Memory B cell (primary cell): ENCODE measurements at regions not wholly inside any gene's neighbourhood (a gene's known extent, or its start where the extent isn't known, plus 50 kb on each side); places are given as distances from the start of the nearest gene placed in this dataset.
A peak's percentile ranks its signal among the peaks of the same experiment; 100 is the strongest.
"Not testable (repeated sequence)": the region's sequence is repeated elsewhere in the genome, so short reads cannot be mapped to it uniquely, and the experiment has no call there.

ENCODE experiments used
- ATAC-seq: fragments of 150-1000 bp; cut with Tn5 transposase; 2 replicates; pipeline ENCODE4 v1.10.0; 2021; ENCODE audit warnings: low read depth, mild to moderate bottlenecking, moderate library complexity
- DNase-seq, 2 donors: peaks; one replicate each; pipeline ENCODE4 v3.0.0; 2022; ENCODE audit warnings: low spot score in 2 of 2
- H3K27ac Mint-ChIP-seq: one replicate; pipeline ENCODE4 v1.8.0; 2022; ENCODE audit warnings: mild to moderate bottlenecking, moderate library complexity, mixed read lengths
- H3K27me3 Mint-ChIP-seq: one replicate; pipeline ENCODE4 v1.8.0; 2022; ENCODE audit warnings: mixed read lengths
- H3K36me3 Mint-ChIP-seq: one replicate; pipeline ENCODE4 v1.8.0; 2022; ENCODE audit warnings: mild to moderate bottlenecking, mixed read lengths
- H3K4me1 Mint-ChIP-seq: one replicate; pipeline ENCODE4 v1.8.0; 2022; ENCODE audit warnings: mixed read lengths
- H3K4me3 Mint-ChIP-seq: one replicate; pipeline ENCODE4 v1.8.0; 2022; ENCODE audit warnings: mild to moderate bottlenecking, moderate library complexity, mixed read lengths
- H3K9me3 Mint-ChIP-seq: one replicate; pipeline ENCODE4 v1.8.0; 2022; ENCODE audit warnings: mixed read lengths

DNA sequence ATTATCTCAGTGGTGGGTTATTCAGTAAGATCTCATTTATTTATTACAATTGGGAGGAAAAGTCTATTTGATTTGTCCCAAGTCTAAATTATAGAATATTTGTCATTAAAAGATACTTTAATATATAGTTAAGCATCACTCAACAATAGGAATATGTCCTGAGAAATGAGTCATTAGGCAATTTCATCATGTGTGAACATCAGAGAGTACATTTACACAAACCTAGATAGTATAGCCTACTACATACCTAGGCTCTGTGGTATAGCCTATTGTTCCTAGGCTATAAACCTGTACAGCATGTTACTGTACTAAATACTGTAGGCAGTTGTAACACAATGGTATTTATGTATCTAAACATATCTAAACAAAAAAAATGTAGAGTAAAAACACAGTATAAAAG lies 135.0 kb upstream of the RASA1 start:
- no peak for DNase-seq
- Mint-ChIP-seq H3K36me3 (peaks cover 2% of the 10 kb centered on the region), H3K27ac (no peak overlapping the region), H3K4me1 (peaks cover 9% of the 10 kb centered on the region), H3K9me3 (peaks cover 5% of the 10 kb centered on the region), H3K4me3 (no peak overlapping the region), H3K27me3 (no peaks in the 10 kb centered on the region)
- no peak for ATAC-seq

DNA sequence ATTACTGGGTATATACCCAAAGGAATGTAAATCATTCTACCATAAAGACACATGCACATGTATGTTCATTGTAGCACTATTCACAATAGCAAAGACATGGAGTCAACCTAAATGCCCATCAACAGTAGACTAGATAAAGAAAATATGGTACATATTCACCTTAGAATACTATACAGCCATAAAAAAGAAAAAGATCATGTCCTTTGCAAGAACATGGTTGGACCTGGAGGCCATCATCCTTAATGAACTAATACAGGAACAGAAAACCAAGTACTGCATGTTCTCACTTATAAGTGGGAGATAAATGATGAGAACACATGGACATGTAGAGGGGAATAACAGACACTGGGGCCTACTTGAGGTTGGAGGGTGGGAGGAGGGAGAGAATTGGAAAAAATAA lies 133.2 kb upstream of the RASA1 start:
- not testable (repeated sequence) for H3K27ac Mint-ChIP-seq, ATAC-seq, H3K36me3 Mint-ChIP-seq, DNase-seq, H3K27me3 Mint-ChIP-seq, H3K4me3 Mint-ChIP-seq, H3K9me3 Mint-ChIP-seq
- H3K4me1 Mint-ChIP-seq, result peaks cover 13% of the 10 kb centered on the region

DNA sequence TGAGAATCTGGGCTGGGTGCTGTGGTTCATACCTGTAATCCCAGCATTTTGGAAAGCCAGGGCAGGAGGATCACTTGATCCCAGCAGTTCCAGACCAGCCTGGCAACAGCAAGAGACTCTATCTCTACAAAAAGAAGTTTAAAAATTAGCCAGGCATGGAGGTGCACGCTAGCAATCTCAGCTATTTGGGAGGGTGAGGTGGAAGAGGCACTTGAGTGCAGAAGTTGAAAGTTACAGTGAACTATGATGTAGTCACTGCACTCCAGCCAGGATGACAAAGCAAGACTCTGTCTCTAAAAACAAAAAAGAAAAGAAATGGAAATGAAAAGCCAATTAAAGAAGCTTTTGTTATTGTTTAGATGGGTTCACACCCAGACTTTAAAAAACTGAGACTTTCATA lies 131.6 kb upstream of the RASA1 start:
- Mint-ChIP-seq H3K4me1 (peaks cover 18% of the 10 kb centered on the region), H3K27ac (no peak overlapping the region), H3K27me3 (no peaks in the 10 kb centered on the region), H3K36me3 (peaks cover 2% of the 10 kb centered on the region), H3K4me3 (no peak overlapping the region), H3K9me3 (peaks cover 5% of the 10 kb centered on the region)
- no peak for ATAC-seq
- DNase-seq, result no peak

DNA sequence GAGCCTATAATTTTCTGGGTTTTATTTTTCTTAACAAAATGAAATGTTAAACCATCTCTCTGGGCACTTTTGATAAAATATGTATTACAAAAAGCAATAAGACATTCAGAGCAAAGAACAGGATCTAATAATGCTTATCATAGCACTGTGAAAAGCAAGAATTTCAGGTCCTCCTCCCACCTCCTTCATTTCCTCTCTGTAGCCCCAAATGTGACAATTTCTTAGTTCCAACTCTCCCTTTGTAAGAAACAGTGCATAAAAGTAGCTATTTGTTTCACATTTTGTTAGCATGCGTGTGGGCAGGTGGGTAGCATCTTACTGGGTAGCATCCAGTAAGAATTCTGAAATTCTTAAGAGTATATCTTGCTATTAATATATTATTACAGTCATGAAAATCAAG lies 130.9 kb upstream of the RASA1 start:
- Mint-ChIP-seq H3K9me3 (peaks cover 5% of the 10 kb centered on the region), H3K4me1 (peaks cover 18% of the 10 kb centered on the region), H3K36me3 (peaks cover 2% of the 10 kb centered on the region), H3K27ac (no peak overlapping the region), H3K4me3 (no peak overlapping the region), H3K27me3 (no peaks in the 10 kb centered on the region)
- no peak for ATAC-seq
- no peak for DNase-seq

DNA sequence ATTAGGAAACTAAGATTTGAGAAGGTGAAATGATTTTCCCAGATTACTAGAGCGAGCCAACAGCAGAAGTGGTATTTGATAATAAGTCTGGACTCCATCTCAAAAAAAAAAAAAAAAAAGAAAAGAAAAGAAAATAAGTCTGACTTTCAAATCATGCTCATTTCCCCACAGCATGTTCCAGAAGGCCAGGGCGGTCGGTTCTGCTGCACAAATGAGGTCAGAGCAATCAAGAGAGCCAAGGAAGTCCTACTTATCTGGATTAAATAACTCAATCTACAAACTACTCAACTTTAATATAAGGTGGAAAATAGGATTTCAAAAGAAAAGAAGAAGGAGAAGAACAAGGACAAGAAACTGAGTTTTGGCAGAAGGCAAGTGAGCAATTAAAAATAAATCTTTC lies 130.4 kb upstream of the RASA1 start:
- DNase-seq (no peak), ATAC-seq (no peak)
- H3K4me3 Mint-ChIP-seq, result no peak overlapping the region
- peaks cover 18% of the 10 kb centered on the region for H3K4me1 Mint-ChIP-seq
- peaks cover 2% of the 10 kb centered on the region for H3K36me3 Mint-ChIP-seq
- no peaks in the 10 kb centered on the region for H3K27me3 Mint-ChIP-seq
- H3K9me3 Mint-ChIP-seq, result peaks cover 5% of the 10 kb centered on the region
- no peak overlapping the region for H3K27ac Mint-ChIP-seq

DNA sequence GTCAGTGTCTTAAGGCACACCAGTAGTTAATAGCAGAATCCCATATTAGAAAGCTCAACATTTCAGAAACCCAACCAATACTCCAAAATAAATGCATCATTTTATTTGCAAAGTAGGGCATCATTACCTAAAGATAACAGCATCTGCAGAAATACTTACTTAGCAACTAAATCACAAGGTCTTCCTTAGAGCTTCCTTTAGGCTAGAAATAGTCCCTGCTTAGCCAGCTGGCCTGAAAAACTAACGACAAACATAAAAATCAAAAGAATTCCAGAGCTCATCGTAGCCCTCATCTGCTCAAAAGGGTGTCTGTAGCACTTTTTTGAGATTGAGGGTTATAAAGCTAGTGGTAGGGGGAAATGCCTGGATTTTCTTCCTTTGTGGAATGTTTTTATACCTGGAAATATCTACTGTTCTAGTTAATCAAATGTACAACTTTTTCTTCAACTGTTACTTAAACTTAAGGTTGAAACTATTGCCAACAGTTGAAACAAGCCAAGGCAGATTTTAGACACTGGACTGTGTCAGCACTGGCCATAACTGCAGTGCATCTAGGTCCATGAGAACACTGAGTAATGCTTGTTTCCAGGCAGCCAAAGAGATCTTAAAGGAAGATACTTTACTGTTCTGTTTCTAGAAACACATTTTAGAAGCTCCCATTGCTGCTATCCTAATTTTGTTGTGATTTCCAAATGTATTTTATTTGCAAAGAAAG lies 129.4 kb upstream of the RASA1 start:
- H3K27me3 Mint-ChIP-seq, result no peaks in the 10 kb centered on the region
- no peak overlapping the region for H3K27ac Mint-ChIP-seq
- peaks cover 21% of the 10 kb centered on the region for H3K4me1 Mint-ChIP-seq
- ATAC-seq (no peak), DNase-seq (no peak)
- peaks cover 2% of the 10 kb centered on the region for H3K36me3 Mint-ChIP-seq
- no peak overlapping the region for H3K4me3 Mint-ChIP-seq
- H3K9me3 Mint-ChIP-seq, result peaks cover 5% of the 10 kb centered on the region

DNA sequence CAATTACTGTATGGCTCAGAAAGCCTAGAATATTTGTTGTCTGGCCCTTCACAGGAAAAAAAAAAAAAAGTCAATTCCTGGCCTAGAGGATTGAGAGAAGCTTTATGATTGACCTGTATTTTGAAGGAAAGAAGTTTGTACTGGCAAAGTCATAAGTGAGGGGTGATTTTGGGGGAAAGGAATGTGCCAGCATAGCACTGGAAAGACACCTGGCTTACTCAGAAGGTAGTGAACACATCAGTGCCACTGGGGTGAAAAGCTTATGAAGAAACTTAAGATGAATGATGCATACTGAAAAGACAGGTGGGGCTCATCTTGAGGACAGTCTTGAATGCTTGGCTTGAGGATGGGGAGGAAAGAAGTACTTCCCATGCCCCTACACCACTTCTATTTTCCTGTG lies 127.9 kb upstream of the RASA1 start:
- peaks cover 21% of the 10 kb centered on the region for H3K4me1 Mint-ChIP-seq
- H3K27me3 Mint-ChIP-seq, result no peaks in the 10 kb centered on the region
- H3K9me3 Mint-ChIP-seq, result no peaks in the 10 kb centered on the region
- no peaks in the 10 kb centered on the region for H3K36me3 Mint-ChIP-seq
- DNase-seq (no peak), ATAC-seq (no peak)
- H3K27ac Mint-ChIP-seq, result peak overlapping the region; percentile 14
- H3K4me3 Mint-ChIP-seq, result no peak overlapping the region

DNA sequence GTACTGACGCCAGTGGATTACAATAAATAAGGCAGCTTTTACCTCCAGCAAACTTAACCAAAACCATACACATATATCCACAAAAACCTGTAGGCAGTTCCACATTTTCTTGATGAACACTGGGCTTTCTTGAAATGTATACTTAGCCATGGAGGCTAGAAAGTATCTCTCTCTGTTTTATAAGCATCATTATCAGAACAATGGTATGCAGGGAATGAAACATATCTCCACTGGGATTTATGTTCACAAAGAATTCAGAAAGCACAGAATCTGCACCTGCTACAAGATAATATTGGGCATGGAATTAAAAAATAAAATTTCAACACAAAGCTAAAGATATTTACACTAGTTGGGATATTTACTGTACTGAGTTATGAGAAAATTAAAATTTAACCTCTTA lies 126.1 kb upstream of the RASA1 start:
- Mint-ChIP-seq H3K27ac (no peak overlapping the region), H3K27me3 (no peaks in the 10 kb centered on the region), H3K36me3 (no peaks in the 10 kb centered on the region), H3K9me3 (no peaks in the 10 kb centered on the region), H3K4me3 (no peak overlapping the region), H3K4me1 (peaks cover 16% of the 10 kb centered on the region)
- no peak for ATAC-seq
- DNase-seq, result no peak

DNA sequence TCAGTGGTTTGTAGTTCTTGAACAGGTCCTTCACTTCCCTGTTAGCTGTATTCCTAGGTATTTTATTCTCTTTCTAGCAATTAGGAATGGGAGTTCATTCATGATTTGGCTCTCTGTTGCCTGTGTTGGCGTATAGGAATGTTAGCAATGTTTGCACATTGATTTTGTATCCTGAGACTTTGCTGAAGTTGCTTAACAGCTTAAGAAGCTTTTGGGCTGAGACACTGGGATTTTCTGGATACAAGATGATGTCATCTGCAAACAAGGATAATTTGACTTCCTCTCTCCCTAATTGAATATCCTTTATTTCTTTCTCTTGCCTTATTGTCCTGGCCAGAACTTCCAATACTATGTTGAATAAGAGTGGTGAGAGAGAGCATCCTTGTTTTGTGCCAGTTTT lies 121.8 kb upstream of the RASA1 start:
- not testable (repeated sequence) for H3K9me3 Mint-ChIP-seq, ATAC-seq, H3K27me3 Mint-ChIP-seq, H3K4me3 Mint-ChIP-seq, H3K36me3 Mint-ChIP-seq, H3K27ac Mint-ChIP-seq, DNase-seq, H3K4me1 Mint-ChIP-seq

DNA sequence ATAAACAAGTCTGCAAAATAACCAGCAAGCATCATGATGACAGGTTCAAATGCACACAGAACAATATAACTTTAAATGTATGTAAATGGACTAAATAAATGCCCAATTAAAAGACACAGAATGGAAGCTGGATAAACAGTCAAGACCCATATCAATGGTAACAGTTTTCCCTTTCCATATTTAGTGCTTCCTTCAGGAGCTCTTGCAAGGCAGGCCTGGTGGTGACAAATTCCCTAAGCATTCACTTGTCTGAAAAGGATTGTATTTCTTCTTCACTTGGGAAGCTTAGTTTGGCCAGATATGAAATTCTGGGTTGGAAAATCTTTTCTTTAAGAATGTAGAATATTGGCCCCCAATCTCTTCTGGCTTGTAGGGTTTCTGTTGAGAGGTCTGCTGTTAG lies 120.2 kb upstream of the RASA1 start:
- peaks cover 3% of the 10 kb centered on the region for H3K4me1 Mint-ChIP-seq
- H3K27me3 Mint-ChIP-seq, result no peaks in the 10 kb centered on the region
- no peak overlapping the region for H3K27ac Mint-ChIP-seq
- ATAC-seq (no peak), DNase-seq (no peak)
- H3K36me3 Mint-ChIP-seq, result no peaks in the 10 kb centered on the region
- no peak overlapping the region for H3K4me3 Mint-ChIP-seq
- H3K9me3 Mint-ChIP-seq, result no peaks in the 10 kb centered on the region

DNA sequence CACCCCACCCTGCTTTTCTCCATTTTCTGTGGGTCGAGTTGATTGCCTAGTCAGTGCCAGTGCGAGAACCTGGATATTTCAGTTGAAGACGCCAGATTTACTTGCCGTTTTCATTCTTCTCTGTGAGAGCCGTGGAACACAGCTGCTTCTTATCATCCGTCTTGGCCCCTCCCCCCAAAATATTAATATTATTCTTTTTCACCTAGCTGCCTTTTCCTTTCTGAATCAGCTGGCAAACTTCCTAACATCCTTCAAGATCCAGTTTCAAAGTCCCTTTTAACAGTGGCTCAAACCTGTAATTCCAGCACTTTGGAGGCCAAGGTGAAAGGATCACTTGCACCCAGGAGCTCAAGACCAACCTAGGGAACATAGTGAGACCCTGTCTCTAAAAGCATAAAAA lies 117.1 kb upstream of the RASA1 start:
- DNase-seq (no peak), ATAC-seq (no peak)
- Mint-ChIP-seq H3K4me1 (no peaks in the 10 kb centered on the region), H3K27me3 (no peaks in the 10 kb centered on the region), H3K9me3 (no peaks in the 10 kb centered on the region), H3K4me3 (no peak overlapping the region), H3K36me3 (no peaks in the 10 kb centered on the region), H3K27ac (no peak overlapping the region)

DNA sequence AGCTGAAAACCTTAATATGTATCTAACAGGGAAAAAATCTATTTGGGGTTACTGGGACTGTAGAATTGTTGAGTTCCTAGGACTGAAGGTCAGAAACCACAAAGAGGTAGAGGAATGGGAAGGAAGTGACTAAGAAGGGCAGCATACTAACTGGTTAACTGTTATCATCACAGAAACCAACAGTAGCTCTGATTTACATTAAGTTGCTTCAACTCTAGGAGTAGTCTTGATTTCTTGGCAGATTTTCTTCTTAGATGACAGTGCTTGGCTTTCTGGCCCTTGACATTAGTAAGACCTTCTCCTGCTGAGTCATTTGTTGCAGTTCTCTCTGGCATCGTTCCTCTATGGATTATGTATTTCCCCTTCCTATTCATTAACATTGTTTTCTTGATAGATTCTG lies 116.1 kb upstream of the RASA1 start:
- Mint-ChIP-seq H3K27ac (no peak overlapping the region), H3K36me3 (no peaks in the 10 kb centered on the region), H3K4me1 (no peaks in the 10 kb centered on the region), H3K4me3 (no peak overlapping the region), H3K9me3 (no peaks in the 10 kb centered on the region), H3K27me3 (no peaks in the 10 kb centered on the region)
- DNase-seq, result no peak
- ATAC-seq, result no peak

DNA sequence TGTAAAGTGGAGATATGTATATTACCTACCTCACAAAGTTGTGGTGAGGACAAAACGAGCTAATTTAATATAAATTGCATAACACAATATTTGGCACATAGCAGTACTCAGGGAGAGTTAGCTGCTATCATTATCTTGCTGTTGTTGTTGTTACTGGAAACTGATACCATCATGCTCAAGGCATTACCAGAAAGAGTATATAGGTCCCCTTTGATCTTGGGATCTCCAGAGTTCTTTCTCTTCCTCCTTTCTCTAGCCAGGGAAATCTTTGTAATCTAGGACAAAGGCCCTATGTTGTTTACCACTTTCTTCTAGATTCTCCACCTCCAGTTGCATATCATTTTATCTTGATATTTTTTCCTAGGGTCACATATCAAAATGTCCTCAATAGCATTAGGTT lies 114.8 kb upstream of the RASA1 start:
- H3K27ac Mint-ChIP-seq, result no peak overlapping the region
- H3K9me3 Mint-ChIP-seq, result no peaks in the 10 kb centered on the region
- H3K4me1 Mint-ChIP-seq, result no peaks in the 10 kb centered on the region
- DNase-seq (no peak), ATAC-seq (no peak)
- H3K27me3 Mint-ChIP-seq, result no peaks in the 10 kb centered on the region
- H3K4me3 Mint-ChIP-seq, result no peak overlapping the region
- H3K36me3 Mint-ChIP-seq, result no peaks in the 10 kb centered on the region

DNA sequence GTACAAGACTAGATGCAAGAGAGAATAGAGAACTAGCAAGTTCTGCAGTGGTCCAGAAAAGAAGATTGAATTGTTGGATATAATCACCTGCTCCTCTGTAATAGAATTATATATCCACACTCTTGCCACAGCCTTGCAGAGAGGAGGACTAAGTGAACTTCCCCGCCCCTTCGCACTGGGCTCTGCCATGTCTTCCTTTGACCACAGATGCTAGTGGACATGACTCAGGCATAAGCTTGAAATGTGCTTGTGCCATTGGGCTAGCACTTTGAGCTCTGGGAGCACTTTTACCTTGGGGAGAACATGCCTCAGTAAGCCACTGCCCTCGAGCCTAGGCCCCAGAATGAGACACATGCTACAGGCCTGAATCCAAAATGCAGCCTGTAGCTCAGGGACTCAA lies 113.5 kb upstream of the RASA1 start:
- Mint-ChIP-seq H3K36me3 (no peaks in the 10 kb centered on the region), H3K27ac (no peak overlapping the region), H3K9me3 (no peaks in the 10 kb centered on the region), H3K27me3 (no peaks in the 10 kb centered on the region), H3K4me3 (no peak overlapping the region), H3K4me1 (no peaks in the 10 kb centered on the region)
- DNase-seq, result no peak
- no peak for ATAC-seq

DNA sequence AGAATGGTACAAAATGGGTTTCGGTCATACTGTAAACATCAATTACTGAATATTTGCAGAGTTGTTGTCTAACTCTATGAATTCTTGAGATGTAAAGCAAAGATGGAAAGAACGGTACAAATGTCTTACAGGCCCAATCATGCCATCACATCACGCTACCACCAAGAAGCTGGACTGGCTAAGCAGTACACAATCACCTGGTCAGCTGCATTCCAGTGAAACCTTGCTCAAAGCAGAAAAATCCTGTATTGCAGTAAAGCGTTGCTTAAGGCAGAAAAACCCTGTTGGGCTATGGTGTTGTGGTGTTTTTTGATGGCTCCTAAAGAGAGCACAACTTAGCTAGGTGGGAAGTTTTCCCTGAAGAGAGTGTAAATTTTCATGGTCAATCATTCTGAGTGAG lies 112.6 kb upstream of the RASA1 start:
- Mint-ChIP-seq H3K27ac (no peak overlapping the region), H3K9me3 (no peaks in the 10 kb centered on the region), H3K27me3 (no peaks in the 10 kb centered on the region), H3K36me3 (no peaks in the 10 kb centered on the region), H3K4me1 (no peaks in the 10 kb centered on the region), H3K4me3 (no peak overlapping the region)
- ATAC-seq (no peak), DNase-seq (no peak)
